ENCODE measurements at regions not wholly inside any gene's neighbourhood (a gene's known extent, or its start where the extent isn't known, plus 50 kb on each side); places are given as distances from the start of the nearest gene placed in this dataset.
"Not testable (repeated sequence)": the region's sequence is repeated elsewhere in the genome, so short reads cannot be mapped to it uniquely, and the experiment has no call there.

DNA sequence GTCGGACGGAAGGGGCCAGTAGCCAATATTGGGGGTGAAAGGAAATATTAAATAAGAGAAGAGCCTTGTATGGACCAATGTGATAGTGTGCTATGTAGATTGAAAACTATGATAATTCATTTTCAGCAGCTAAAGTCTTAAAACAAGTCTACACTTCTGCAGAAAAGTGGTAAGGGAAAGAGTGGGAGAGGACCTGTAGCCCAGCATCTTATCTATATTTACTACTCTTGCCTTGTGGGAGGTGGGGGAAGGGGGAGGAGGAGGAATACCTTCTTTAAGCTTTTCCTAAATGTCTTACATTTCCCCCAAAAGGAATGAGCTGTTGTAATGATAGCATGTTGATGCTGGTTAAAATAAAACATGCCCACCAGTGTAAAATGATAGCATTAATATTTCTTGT lies 220.0 kb upstream of the SPRY1 start:
- Mint-ChIP-seq H3K36me3 (peaks cover 2% of the 10 kb centered on the region), H3K9me3 (peaks cover 10% of the 10 kb centered on the region), H3K27me3 (ENCODE audit: low read depth) (no peaks in the 10 kb centered on the region), H3K4me1 (peaks cover 8% of the 10 kb centered on the region), H3K4me3 (no peak overlapping the region), H3K27ac (no peak overlapping the region)
- no peak for DNase-seq (ENCODE audit: low spot score in 2 of 2, unreplicated experiment in 2 of 2)
- TF ChIP-seq, protein P1, sequence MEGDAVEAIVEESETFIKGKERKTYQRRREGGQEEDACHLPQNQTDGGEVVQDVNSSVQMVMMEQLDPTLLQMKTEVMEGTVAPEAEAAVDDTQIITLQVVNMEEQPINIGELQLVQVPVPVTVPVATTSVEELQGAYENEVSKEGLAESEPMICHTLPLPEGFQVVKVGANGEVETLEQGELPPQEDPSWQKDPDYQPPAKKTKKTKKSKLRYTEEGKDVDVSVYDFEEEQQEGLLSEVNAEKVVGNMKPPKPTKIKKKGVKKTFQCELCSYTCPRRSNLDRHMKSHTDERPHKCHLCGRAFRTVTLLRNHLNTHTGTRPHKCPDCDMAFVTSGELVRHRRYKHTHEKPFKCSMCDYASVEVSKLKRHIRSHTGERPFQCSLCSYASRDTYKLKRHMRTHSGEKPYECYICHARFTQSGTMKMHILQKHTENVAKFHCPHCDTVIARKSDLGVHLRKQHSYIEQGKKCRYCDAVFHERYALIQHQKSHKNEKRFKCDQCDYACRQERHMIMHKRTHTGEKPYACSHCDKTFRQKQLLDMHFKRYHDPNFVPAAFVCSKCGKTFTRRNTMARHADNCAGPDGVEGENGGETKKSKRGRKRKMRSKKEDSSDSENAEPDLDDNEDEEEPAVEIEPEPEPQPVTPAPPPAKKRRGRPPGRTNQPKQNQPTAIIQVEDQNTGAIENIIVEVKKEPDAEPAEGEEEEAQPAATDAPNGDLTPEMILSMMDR (IDR thresholded peaks at IDR 0.05; ENCODE audit: unreplicated experiment) = no peak

DNA sequence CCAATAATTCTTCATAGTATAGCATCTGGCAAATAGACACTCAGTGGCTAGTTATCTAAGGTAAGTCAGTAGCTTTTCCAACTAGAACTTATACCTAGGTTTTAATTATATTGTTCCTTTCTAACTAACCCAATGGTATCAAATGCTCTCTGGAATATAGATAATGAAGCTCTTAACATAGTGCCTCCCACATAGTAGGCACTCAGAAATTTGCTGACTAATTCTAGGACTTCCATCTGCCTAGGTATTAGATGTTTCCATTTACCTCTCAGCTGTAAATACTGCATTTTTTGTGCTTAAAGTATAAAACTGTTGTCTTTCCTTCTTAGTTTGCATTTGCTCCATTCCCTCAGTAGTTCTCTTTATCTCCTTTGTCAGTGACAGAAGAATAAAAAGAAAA lies 214.3 kb upstream of the SPRY1 start:
- Mint-ChIP-seq H3K4me1 (no peaks in the 10 kb centered on the region), H3K9me3 (no peaks in the 10 kb centered on the region), H3K36me3 (no peaks in the 10 kb centered on the region), H3K27me3 (ENCODE audit: low read depth) (no peaks in the 10 kb centered on the region), H3K27ac (no peak overlapping the region), H3K4me3 (no peak overlapping the region)
- TF ChIP-seq, protein P1 (IDR thresholded peaks at IDR 0.05; ENCODE audit: unreplicated experiment) = no peak
- DNase-seq (ENCODE audit: low spot score in 2 of 2, unreplicated experiment in 2 of 2) = no peak

DNA sequence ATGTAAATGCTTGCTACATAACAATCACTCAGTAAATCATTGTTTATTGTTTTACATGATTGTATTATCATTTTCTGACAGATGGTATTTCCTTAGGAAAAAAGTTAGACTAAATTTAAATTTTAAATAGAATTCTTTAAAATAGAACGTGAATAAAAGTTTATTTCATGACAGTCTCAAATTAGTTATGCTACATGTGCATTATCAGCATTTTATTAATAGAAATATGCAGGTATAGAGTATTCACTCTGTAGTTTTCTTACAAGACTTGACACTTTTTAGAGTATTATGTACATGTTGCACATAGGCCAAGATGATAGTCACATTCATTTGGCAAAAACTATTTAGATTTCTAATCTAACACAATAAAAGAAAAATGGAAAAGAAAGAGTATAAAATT lies 213.3 kb upstream of the SPRY1 start:
- Mint-ChIP-seq H3K36me3 (no peaks in the 10 kb centered on the region), H3K27ac (no peak overlapping the region), H3K27me3 (ENCODE audit: low read depth) (no peaks in the 10 kb centered on the region), H3K4me3 (no peak overlapping the region), H3K9me3 (no peaks in the 10 kb centered on the region), H3K4me1 (no peaks in the 10 kb centered on the region)
- TF ChIP-seq, protein P1 (IDR thresholded peaks at IDR 0.05; ENCODE audit: unreplicated experiment) = no peak
- DNase-seq (ENCODE audit: low spot score in 2 of 2, unreplicated experiment in 2 of 2) = no peak

DNA sequence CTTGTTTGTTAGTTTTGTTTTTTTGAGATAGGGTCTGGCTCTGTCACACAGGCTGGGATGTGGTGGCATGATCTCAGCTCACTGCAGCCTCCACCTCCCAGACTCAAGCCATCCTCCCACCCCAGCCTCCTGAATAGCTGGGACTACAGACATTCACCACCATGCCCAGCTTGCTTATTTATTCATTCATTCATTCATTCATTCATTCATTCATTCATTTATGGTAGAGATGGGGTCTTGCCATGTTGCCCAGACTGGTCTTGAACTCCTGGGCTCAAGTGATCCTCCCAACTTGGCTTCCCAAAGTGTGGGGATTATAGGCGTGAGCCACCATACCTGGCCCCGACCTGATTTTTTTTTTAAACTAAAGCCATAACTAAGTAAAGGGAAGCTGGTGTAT lies 212.8 kb upstream of the SPRY1 start:
- H3K4me3 Mint-ChIP-seq; H3K9me3 Mint-ChIP-seq; H3K4me1 Mint-ChIP-seq; H3K27me3 Mint-ChIP-seq (ENCODE audit: low read depth); DNase-seq (ENCODE audit: low spot score in 2 of 2, unreplicated experiment in 2 of 2); H3K36me3 Mint-ChIP-seq; H3K27ac Mint-ChIP-seq: not testable (repeated sequence)

DNA sequence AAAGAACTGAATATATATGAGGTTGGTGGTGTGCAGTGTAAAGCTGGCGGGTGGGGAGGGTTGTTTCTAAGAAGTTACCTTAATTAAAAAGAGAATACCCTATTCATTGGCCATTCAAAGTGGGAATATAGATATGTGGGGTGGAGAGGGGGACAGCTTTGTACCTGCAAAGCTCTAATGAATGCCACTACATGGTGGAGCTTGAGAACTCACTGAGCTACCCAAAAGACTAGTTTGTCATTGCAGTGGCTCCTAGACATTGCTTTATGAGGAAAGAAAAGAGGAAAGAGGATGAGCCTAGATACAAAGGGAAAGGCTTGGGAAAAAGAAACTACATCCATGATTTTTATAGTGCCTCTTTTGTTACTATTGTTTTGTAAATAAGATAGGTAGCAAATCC lies 209.9 kb upstream of the SPRY1 start:
- TF ChIP-seq, protein P1 (IDR thresholded peaks at IDR 0.05; ENCODE audit: unreplicated experiment) = no peak
- Mint-ChIP-seq H3K27ac (no peak overlapping the region), H3K27me3 (ENCODE audit: low read depth) (no peaks in the 10 kb centered on the region), H3K36me3 (no peaks in the 10 kb centered on the region), H3K4me3 (no peak overlapping the region), H3K9me3 (no peaks in the 10 kb centered on the region), H3K4me1 (peaks cover 7% of the 10 kb centered on the region)
- DNase-seq (ENCODE audit: low spot score in 2 of 2, unreplicated experiment in 2 of 2) = no peak

DNA sequence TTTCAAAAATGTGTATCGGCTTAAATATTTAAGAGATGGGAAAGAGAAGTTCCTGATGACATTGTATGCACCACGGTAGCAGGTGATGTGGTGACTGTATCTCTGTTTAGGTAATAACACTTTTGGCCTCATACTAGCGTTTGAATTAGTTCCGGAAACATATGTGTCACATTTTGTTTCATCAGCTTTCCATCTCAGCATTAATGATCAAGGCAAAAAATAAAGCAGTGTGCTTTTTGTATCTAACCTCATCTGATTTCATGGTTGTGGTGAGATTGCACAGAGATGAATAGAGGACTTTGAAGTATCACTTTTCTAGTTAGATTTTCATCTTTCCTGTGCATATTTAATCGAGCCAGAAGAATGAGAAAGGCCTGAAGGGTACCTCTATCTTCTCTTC lies 206.4 kb upstream of the SPRY1 start:
- no peaks in the 10 kb centered on the region for H3K27me3 Mint-ChIP-seq (ENCODE audit: low read depth)
- peaks cover 7% of the 10 kb centered on the region for H3K4me1 Mint-ChIP-seq
- no peak overlapping the region for H3K27ac Mint-ChIP-seq
- no peak for DNase-seq (ENCODE audit: low spot score in 2 of 2, unreplicated experiment in 2 of 2)
- TF ChIP-seq, protein P1 (IDR thresholded peaks at IDR 0.05; ENCODE audit: unreplicated experiment) = no peak
- H3K9me3 Mint-ChIP-seq = no peaks in the 10 kb centered on the region
- no peak overlapping the region for H3K4me3 Mint-ChIP-seq
- no peaks in the 10 kb centered on the region for H3K36me3 Mint-ChIP-seq

All from mesothelial cell of epicardium (in vitro differentiated cells).